HG03565 (cell line): ENCODE measurements at regions not wholly inside any gene's neighbourhood (a gene's known extent, or its start where the extent isn't known, plus 50 kb on each side); places are given as distances from the start of the nearest gene placed in this dataset.

Experiments
- ATAC-seq: cut with Tn5 transposase; IDR thresholded peaks from one replicate; pipeline ENCODE4 v1.9.1; 2021; ENCODE audit warnings: mild to moderate bottlenecking, moderate library complexity; ENCODE audit not compliant: unreplicated experiment

GRCh38 chr1:14128096-14128495 lies 428.1 kb downstream of the PRDM2 start:
- ATAC-seq: no peak

GRCh38 chr1:14129009-14129408 lies 429.0 kb downstream of the PRDM2 start:
- ATAC-seq: no peak

- no peak for ATAC-seq
Observed at GRCh38 chr1:14135070-14135469, 435.1 kb downstream of the PRDM2 start.

DNA sequence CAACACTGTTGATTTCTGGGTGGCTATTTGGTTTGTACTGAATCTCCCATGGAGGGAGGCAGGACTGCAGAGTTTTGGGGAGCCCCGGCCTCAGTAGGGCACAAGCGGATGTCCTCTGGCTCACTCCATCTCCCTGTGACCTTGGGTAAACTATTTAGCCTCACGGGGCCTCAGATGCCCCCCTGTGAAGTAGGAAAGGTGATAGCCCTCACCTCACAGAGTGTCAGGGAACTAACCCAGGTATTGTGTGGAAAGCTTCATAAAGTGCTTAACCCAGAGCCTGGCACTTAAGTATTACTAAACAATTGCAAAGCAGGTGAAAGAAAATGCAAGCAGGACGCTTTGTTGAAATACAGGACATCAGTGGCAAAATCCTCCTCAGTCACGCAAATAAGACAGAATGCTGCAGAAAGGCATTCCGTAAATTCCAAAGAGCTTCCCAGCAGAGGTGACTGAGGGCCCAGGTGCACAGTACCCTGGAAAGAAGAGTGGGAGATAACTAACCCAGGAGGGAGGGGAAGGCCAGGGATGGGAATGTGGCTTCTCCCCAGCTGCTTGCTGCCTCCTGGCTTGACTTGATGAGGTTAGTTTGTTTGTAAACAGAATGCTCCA lies 436.3 kb downstream of the PRDM2 start:
- no peak for ATAC-seq

- ATAC-seq: no peak
Observed at GRCh38 chr1:14136881-14137280, 436.9 kb downstream of the PRDM2 start.

- ATAC-seq: no peak
Observed at GRCh38 chr1:14137411-14138134, 437.6 kb downstream of the PRDM2 start.

DNA sequence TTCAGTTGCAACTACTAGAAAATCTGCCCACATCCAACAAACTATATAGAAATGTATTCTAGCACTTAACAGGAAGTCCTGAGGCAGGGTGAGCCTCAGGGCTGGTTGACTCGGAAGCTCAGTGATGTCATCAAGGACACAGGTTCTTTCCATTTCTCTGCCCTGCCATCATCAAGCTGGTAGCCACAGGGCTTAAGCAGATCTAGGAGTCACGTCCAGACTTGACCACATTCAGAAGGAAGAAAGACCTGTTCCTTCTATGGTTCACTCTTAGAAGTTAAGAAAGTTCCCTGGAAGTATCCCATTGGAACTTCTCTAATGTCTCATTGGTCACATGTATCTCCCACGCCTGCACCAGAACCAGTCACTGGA lies 438.1 kb downstream of the PRDM2 start:
- ATAC-seq: no peak

- ATAC-seq: no peak
Observed at GRCh38 chr1:14138687-14139086, 438.7 kb downstream of the PRDM2 start.

- no peak for ATAC-seq
Observed at GRCh38 chr1:14140831-14141401, 440.9 kb downstream of the PRDM2 start.

DNA sequence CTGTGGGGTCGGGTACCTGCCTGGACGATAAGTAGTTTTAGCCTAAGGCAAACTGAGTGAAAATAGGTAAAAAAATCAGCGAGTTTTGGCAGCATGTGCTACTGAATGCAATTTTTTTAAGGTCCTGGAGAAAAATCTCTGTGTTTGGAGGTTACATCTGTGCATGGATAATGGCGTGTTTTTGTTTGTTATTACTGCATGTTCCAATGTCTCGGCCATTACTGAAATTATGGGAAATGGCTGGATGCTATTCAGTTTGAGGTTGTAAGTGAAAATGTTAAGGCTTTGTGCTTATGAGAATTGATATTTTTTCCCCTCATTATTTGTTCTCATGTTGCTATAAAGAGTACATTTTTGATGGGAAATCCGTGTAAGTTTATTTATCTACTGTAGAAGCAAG lies 441.7 kb downstream of the PRDM2 start:
- ATAC-seq: no peak

- ATAC-seq: no peak
Observed at GRCh38 chr1:14142397-14143100, 442.6 kb downstream of the PRDM2 start.

- no peak for ATAC-seq
Observed at GRCh38 chr1:14143777-14144176, 443.8 kb downstream of the PRDM2 start.

DNA sequence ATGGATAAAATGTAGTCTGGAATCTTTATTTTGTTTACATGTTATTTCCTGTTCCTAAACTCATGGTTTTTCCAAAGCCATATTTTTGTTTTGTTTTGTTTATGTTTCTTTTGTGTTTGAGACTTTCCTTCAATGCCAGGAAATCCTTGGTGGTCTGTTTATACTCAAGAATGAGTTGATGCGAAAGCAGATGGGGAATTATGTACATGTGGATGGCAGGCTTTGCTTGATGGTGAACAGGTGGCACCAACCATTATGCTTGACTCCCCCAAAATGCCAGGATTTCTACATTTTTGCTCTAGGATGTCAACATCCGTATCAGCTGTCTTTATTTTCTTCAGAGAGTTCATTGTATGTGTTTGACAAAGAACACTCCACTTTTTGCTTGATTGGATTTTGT lies 448.5 kb downstream of the PRDM2 start:
- no peak for ATAC-seq

DNA sequence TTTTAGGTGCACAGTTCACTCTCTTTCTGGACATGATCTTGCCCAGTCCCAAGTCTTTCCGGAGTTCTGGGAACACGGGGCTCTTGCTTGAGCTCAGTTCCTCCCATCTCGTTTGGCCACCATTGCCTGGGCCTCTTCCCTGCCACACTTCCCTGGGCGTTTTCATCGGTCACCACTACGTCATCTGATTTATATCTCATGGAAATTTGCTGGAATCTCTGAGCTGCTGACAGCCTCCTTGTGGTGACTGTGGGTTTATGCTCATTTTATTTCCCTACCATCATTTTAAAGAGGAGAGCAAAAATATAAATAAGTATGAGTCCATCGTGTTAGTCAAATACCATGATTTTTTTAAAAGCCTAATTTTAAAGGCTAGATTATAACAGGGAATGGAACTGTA lies 449.1 kb upstream of the KAZN start:
- no peak for ATAC-seq

DNA sequence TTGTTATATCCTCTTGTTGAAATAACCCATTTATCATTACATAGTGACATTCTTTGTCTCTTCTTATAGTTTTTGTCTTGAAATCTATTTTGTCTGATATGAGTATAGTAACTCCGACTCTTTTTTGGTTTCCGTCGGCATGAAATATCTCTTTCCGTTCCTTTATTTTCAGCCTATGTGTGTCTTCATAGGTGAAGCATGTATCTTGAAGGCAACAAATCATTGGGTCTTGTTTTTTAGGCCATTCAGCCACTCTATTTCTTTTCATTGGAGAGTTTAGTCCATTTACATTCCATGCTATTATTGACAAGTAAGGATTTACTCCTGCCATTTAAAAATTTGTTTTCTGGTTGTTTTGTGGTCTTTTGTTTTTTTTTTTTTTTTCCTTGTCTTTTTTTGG lies 441.9 kb upstream of the KAZN start:
- ATAC-seq: no peak

- no peak for ATAC-seq
Observed at GRCh38 chr1:14160781-14161180, 437.7 kb upstream of the KAZN start.

GRCh38 chr1:14163246-14163645 lies 435.2 kb upstream of the KAZN start:
- no peak for ATAC-seq

DNA sequence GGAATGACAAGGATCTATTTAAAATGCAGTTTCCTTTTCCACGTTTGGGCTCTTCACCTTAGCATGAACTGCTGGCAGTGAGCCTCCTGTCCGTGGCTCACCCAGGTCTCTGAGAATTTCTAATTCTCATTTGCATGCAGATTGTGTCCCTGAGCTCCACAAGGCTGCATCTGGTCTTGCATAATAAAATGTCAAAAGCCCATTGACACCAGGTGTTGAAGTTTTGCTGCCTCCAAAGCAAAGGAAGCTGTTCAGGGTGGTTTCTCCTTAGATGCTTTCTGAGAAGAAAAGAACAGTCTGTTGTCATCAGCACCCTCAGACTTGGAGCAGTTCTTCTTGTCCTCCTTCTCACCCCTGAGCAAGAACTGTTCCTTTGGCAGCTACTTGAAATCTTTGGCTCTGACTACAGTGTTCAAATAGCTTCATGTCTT lies 433.1 kb upstream of the KAZN start:
- no peak for ATAC-seq

GRCh38 chr1:14167884-14168283 lies 430.6 kb upstream of the KAZN start:
- ATAC-seq: no peak

GRCh38 chr1:14168326-14169063 lies 430.0 kb upstream of the KAZN start:
- no peak for ATAC-seq

DNA sequence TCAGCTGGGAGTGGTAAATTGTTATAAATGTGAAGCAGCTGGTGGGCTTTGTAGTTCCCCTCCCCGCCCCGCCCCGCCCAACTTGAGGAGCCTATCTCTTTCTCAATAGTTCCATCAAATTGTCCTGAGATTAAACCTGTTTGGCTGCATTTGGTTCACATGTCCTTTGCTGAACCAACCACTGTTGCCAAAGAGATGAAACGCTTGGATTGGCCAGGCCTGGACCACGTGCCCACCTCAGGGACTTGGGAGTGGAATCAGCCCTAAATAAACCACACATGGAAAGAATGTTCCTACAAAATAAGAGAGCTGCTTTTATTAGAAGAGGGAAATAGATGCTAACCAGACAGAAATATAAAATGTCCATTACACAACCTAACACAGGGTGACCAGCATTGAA lies 424.9 kb upstream of the KAZN start:
- ATAC-seq: no peak
